T1000 (cell line): ENCODE measurements at regions not wholly inside any gene's neighbourhood (a gene's known extent, or its start where the extent isn't known, plus 50 kb on each side); places are given as distances from the start of the nearest gene placed in this dataset.

ENCODE experiments used
- DNase-seq: peaks from one replicate; lab custom pipeline; 2025; ENCODE audit warnings: mixed read lengths; lab: John Stamatoyannopoulos, UW

DNA sequence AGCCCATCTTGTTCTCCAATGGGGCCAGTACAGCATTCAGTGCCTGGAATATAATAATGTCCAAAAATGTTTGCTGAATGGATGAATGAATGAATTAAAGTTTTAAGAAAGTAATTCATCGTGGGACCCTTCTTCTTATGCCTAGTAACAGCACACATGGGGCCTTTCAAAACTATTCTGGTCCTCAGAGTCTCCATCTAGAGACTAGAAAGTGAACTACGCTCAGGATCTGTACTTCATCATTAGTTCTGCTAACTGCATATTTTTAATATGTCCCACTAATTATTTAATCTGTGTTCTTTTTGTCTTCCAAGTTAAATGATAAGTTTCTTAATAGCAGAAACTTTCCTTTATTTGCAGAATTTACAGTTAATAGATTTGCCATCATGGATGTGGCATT, 172.5 kb downstream of the SMAD2 start:
- no peak for DNase-seq

GRCh38 chr18:47756364-47757016, 174.0 kb downstream of the SMAD2 start:
- peak; percentile 15 for DNase-seq

GRCh38 chr18:47755102-47755456, 175.4 kb downstream of the SMAD2 start:
- DNase-seq: no peak

GRCh38 chr18:47754311-47755101, 176.0 kb downstream of the SMAD2 start:
- no peak for DNase-seq

DNA sequence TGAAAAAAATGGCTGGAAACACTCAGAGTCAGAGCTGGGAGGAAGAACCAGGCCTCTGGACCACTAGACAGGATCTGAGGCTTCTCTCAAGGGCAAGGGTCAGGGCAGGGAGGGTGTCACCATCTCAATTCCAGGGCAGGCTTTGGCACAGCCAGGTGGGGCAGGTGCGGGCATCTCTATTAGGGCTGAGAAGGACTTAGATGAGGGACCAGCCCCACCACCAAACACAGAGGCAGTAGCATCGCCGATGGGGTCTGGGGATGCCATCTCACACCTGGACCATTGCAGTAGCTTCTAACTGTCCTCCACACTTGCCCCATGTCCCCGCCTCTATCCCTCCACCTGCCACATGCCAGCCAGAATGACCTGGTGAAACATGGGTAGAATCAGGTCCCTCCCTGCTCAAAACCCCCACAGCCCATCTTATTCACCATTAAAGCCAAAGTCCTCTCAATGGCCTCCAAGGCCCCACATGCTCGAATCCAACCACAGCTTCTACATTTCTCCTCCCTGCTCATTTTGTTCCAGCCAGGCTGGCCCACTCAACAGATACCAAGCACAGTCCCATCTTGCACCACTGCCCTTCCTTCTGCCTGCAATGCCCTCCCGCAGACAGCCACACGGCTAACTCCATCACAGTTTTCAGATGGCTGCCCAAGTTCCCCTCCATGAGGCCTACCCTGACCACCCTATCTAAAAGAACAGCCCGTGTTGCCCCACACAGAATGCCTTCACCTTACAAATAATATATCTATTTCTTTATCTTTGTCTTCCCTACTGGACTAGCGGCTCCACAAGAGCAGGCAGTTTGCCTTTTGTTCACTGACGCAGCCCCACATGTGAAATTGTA, 177.4 kb downstream of the SMAD2 start:
- no peak for DNase-seq

DNA sequence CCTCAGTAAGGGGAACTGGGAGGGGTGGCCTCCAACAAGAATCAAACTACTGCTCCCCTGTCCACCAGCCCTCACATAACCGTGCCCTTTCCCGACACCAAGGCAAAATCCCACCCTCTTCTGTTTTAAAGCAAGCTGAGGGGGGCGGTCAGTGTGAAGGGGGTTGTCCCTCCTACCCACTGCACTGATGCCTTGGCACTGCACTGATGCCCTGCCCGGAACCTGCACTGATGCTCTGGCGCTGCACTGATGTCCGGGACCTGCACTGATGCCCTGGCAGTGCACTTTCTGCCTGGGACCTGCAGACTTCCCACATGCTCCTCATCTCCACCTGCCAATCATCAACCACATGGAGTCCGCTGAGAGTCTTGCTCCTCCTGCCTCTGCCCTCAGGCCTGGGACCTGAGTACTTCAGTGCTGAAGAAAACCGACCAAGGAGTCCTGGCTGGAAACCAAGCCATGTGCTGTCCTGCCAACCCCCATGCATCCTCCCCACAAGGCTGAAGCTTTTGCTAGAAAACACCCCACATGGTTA, 179.5 kb downstream of the SMAD2 start:
- no peak for DNase-seq

GRCh38 chr18:47749600-47749973, 180.9 kb downstream of the SMAD2 start:
- no peak for DNase-seq

- peak; percentile 61 for DNase-seq
Observed at GRCh38 chr18:47748847-47749599, 181.4 kb downstream of the SMAD2 start.

GRCh38 chr18:47748093-47748796, 182.2 kb downstream of the SMAD2 start:
- DNase-seq: no peak

DNA sequence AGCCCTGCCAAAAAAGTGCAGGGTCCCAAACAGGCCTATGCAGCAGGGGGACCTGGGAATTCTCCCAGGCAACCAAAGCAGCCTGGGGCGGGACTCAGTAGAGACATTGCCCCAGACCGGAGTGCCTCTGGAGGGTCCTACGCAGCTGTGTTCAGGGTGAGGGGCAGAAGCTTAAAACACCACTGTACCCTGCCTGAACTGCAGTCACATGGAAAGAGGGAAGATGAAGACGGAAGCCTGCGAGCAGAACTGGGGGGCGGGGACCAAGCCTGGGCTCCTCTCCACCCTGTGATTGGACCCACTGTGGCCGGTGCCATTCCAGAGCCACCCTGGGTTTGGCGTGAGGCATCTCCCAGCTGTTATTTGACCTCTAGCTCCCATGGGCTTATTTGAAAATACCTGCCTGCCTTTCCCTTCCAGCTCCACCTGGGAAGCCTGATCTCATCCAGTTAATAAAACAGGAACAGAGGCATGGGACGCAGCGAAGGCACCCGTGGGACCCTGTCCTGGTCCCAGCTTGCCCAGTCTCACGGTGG, 183.1 kb downstream of the SMAD2 start:
- DNase-seq: no peak

DNA sequence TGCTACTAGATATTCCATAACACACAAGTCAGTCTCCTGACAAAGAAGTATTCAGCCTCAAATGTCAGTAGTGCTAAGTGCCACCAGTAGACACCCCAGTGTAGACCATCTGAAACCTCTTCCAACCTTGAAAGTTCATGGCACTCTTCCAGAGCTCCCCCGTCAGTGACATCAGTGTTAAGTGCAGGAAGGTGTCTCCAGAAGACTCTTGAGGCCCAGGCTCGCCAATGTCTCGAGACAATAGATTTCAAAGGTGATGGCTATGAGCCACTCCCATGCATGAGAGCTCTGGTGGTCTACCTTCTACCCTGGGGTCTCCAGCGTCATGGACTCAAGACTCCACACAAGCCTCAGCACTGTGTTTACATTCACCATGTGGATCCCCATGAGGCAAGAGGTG, 183.8 kb downstream of the SMAD2 start:
- DNase-seq: no peak

DNA sequence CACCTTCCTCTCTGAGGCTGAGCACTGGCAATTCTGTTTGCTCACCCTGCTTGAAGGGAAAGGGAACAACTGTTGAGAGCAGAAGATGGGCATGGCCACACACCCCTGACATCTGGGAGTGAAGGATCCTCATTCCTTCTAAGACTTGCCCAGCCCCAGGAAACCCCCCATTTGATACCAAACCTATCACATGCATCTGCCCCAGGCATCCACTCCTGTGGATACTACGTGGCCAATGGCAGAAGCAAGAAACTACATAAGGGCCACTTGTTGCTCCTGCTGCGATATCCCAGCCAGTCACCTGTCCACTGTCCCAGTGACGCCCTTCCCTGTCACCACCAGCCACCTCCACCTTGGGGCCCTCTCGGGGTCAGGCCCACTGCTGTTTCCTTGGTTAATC, 185.2 kb downstream of the SMAD2 start:
- DNase-seq: no peak

DNA sequence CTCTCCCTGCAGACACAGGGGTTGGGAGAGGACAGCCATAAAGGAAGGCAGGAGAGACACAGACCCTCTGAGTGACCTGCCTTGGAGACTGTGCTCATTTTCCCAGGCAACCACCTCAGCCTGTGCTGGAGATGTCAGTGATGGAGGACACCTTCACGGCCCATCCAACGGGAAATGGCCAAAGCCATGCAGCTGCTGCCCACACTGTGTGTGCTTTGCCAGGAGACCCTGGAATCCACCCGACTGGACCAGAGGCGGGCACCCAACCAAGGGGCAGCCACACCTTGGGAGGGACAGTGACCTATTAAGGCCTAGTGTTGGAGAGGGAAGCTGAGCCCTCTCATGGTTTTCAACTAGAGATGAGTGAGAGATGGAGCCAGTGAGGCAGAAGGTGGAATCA, 192.5 kb downstream of the SMAD2 start:
- DNase-seq: no peak

DNA sequence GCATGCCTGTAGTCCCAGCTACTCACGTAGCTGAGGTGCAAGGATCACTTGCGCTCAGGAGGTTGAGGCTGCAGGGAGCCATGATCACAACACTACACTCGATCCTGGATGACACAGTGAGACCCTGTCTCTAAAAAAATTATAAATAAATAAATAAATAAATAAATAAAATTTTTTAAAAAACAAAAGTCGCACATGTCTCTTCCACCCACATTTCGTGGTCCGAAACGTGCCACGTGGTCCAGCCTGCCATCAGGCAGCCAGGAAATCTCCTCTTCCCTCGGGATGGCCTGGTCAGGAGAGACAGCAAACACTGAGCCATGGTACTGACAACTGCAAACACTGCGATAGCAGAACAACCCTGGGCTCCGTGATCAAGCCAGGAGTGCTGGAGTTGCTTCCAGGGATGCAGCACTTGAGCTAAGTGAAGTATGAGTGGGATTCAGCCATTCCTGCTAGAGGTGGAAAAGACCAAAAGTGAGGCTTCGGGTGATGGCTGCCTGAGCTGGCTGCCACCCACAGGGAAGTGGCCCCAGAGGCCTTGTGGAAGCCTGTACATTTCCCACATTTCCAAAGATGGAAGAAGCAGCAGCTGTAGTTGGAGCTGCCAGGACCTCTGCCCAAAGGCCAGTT, 193.1 kb downstream of the SMAD2 start:
- no peak for DNase-seq

DNA sequence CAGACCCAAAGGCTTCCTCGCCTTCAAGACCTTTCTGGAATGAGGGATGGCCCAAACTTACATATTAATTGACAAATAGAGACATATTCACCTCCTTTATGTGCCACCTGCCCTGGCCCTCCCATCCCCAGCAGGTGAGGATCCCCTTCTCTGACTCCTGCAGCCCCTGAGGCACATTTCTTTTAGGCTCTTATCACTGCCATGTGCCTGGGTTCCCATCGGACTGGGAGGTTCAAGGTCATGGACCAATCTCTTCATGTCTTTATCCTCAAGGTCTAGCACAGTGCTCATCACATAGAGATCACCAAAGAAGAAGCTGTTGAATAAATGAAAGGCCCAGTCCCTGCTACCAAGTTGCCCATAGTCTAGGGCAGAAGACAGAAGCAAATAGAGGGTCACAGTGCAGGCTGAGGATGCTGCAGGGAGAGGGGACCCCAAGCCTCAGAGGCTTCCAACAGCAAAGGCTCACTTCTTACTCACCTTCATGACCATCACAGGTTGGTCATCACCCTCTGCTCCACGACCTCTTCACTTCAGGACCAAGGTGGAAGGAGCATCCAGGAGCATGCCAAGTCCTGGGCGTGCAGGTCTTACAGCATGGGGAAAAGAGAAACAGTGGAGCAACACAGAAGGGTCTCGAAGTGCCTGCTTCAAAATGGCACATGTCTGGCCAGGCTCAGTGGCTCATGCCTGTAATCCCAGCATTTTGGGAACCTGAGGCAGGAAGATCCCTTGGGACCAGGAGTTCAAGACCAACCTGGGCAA, 193.9 kb downstream of the SMAD2 start:
- DNase-seq: no peak

- DNase-seq: no peak
Observed at GRCh38 chr18:47735041-47735702, 195.3 kb downstream of the SMAD2 start.

GRCh38 chr18:47731276-47731675, 199.2 kb downstream of the SMAD2 start:
- DNase-seq: no peak

GRCh38 chr18:47730795-47731194, 199.7 kb downstream of the SMAD2 start:
- no peak for DNase-seq

GRCh38 chr18:47729356-47729755, 201.1 kb downstream of the SMAD2 start:
- DNase-seq: no peak
